Thyroid gland (tissue), 4 donors: ENCODE measurements at regions not wholly inside any gene's neighbourhood (a gene's known extent, or its start where the extent isn't known, plus 50 kb on each side); places are given as distances from the start of the nearest gene placed in this dataset.

Experiments used
- POLR2A ChIP-seq, 2 donors: fragments of 450-650 bp; IDR thresholded peaks; one replicate each; pipeline ENCODE4 v1.6.1; 2017; ENCODE audit warnings: antibody characterized with exemption in 2 of 2, mild to moderate bottlenecking in 2 of 2, moderate library complexity in 1 of 2
- TF ChIP-seq, protein P1 (sequence below), 6 experiments: fragments of 200-600 bp in 3 of 6; fragments of 450-650 bp in 3 of 6; sonication (generic) in 3 of 6; IDR thresholded peaks; one replicate each; pipeline ENCODE4 v1.5.1; 2016 to 2019; ENCODE audit warnings: antibody characterized with exemption in 6 of 6, mild to moderate bottlenecking in 2 of 6, inconsistent platforms in 1 of 6, moderate library complexity in 1 of 6

DNA sequence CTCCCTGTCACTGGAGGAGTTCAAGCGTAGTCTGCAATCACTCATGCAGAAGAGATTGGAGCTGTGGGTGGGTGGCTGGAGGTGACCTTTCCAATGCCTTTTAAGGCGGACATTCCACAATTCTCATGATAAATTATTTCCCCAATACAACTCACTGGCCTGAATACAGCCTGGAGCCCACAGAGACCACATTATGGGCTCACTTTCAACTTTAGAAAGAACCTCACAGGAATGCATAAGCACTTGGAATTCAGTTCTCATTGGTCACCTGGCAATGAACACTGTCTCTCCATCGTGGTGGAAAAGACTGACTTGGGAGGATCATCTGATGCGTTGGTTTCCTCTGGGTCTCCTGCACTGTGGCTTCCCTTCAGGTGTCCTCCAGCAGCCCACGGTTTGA, 151.8 kb upstream of the KCND3 start:
- TF ChIP-seq, protein P1, sequence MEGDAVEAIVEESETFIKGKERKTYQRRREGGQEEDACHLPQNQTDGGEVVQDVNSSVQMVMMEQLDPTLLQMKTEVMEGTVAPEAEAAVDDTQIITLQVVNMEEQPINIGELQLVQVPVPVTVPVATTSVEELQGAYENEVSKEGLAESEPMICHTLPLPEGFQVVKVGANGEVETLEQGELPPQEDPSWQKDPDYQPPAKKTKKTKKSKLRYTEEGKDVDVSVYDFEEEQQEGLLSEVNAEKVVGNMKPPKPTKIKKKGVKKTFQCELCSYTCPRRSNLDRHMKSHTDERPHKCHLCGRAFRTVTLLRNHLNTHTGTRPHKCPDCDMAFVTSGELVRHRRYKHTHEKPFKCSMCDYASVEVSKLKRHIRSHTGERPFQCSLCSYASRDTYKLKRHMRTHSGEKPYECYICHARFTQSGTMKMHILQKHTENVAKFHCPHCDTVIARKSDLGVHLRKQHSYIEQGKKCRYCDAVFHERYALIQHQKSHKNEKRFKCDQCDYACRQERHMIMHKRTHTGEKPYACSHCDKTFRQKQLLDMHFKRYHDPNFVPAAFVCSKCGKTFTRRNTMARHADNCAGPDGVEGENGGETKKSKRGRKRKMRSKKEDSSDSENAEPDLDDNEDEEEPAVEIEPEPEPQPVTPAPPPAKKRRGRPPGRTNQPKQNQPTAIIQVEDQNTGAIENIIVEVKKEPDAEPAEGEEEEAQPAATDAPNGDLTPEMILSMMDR (IDR thresholded peaks at IDR 0.05), result no peak
- TF ChIP-seq POLR2A (IDR thresholded peaks at IDR 0.05), result no peak
